AG09309 (cell line): ENCODE measurements at regions not wholly inside any gene's neighbourhood (a gene's known extent, or its start where the extent isn't known, plus 50 kb on each side); places are given as distances from the start of the nearest gene placed in this dataset.

ENCODE experiments used
- DNase-seq: peaks from one replicate; pipeline ENCODE4 v3.0.0-alpha.2; 2010; ENCODE audit warnings: low read depth
- H3K4me3 ChIP-seq: 2 replicates; pipeline ENCODE4 v1.5.1; 2011; ENCODE audit warnings: mild to moderate bottlenecking, low read depth, low read length, moderate library complexity; ENCODE audit not compliant: control insufficient read depth
- TF ChIP-seq, protein P1 (sequence below): IDR thresholded peaks from 2 replicates; pipeline ENCODE4 v1.5.1; 2011; ENCODE audit warnings: mild to moderate bottlenecking, low read depth, low read length, inconsistent platforms; ENCODE audit not compliant: insufficient read depth, control insufficient read depth; ENCODE audit errors: missing control alignments

DNA sequence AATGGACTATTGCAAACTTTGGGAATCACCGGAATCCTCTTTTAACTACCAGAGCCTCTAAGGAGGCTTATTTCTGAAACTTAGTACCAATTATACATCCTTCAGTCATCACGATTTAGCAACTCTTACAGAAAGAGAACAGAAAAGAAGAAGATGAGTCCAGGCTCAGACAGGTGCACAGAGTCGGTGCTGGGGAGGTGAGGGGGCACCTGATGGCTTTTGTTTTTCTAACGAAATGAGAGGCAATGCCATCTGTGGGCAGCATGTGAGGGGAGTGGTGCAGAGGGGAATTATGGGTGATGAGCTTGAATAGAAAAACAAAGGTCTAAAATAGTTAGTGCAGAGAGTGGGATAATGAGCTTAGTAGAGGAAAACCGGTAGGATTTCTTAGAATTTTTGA lies 522.6 kb downstream of the CMPK2 start:
- no peak for DNase-seq
- TF ChIP-seq, protein P1, sequence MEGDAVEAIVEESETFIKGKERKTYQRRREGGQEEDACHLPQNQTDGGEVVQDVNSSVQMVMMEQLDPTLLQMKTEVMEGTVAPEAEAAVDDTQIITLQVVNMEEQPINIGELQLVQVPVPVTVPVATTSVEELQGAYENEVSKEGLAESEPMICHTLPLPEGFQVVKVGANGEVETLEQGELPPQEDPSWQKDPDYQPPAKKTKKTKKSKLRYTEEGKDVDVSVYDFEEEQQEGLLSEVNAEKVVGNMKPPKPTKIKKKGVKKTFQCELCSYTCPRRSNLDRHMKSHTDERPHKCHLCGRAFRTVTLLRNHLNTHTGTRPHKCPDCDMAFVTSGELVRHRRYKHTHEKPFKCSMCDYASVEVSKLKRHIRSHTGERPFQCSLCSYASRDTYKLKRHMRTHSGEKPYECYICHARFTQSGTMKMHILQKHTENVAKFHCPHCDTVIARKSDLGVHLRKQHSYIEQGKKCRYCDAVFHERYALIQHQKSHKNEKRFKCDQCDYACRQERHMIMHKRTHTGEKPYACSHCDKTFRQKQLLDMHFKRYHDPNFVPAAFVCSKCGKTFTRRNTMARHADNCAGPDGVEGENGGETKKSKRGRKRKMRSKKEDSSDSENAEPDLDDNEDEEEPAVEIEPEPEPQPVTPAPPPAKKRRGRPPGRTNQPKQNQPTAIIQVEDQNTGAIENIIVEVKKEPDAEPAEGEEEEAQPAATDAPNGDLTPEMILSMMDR, result no peak

DNA sequence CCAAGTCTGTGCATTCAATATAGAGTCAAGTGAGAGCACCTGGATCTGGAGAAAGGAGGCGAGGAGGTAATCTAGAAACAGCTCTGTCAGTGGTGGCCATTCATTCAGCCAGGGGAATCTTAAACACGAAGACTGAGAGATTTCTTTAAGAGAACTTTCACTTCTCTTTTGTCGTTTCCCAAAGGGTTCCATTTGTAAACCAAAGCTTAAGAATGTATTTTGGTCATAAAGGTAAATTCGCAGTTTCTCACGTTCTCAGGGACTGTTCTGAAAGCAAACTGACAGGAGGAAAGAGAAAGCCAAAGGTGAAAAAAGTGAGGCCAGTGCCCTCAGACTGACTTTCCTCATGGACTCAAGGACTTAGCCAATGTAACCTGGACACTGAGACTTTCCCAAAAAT lies 513.5 kb downstream of the CMPK2 start:
- DNase-seq, result no peak
- TF ChIP-seq, protein P1, result no peak
- no peak overlapping the region for H3K4me3 ChIP-seq

More for the DNA sequence above, 522.6 kb downstream of the CMPK2 start:
- no peak overlapping the region for H3K4me3 ChIP-seq

DNA sequence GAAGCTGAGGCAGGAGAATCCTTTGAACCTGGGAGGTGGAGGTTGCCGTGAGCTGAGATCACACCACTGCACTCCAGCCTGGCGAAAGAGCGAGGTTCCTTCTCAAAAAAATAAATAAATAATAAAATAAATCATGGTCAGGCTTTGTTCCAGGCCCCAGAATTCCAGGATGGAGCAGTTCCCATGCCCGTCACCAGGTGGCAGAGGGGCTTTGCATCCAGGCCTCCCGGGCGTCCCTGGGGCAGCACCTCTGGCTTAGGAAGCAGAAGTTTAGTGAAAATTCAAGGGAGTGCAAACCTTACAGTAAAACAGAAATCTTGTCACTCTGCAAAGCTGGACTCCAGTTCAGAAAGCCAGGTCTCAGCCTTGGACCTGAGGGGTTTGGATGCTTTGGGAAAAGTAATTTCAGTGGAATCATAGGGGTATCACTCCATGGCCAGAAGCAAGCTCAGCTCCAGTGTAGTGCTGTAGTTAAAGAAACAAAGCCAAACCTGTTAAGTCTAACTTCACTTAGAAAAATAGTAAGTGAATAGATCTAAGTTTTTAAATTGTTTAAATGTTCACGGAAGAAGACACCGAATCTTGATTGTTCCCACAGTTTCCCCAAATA lies 512.7 kb downstream of the CMPK2 start:
- DNase-seq, result no peak
- TF ChIP-seq, protein P1, result peak; percentile 47
- H3K4me3 ChIP-seq, result no peak overlapping the region

DNA sequence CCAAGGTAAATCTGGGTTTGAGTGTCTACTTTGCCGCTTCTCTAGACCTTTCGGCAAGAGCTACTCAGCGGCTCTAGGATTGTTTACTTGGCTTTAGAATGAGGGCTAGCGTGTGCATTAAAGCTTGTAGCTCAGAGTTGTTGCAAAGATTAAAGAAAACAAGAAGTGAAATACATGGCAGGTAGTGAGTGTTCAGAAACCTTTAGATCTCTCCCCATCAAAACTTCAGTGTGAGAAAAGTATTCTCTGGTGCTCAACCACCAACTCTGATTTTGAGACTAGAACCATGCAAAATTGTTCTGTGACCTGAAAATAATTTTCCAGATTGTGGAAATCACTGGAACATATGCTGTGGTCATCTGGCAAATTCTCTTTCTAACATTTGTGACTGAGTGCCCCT lies 512.0 kb downstream of the CMPK2 start:
- no peak for DNase-seq
- H3K4me3 ChIP-seq, result no peak overlapping the region
- TF ChIP-seq, protein P1, result no peak

DNA sequence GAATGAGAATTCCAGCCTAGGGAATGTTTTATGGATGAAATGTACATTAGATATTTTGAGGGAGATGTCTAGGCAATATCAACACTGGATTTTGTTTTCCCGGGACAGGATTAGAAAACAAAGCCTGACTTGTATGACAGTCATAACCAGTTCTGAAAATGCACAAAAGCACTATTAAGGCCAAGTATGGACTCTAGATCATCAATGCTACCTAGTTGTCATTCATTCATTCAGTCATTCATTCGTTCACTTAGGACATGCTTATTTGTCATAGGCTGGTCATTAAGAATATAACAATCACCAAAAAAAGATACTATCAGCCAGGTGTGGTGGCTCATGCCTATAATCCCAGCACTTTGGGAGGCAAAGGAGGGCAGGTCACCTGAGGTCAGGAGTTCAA lies 511.2 kb downstream of the CMPK2 start:
- DNase-seq, result no peak
- TF ChIP-seq, protein P1, result no peak

DNA sequence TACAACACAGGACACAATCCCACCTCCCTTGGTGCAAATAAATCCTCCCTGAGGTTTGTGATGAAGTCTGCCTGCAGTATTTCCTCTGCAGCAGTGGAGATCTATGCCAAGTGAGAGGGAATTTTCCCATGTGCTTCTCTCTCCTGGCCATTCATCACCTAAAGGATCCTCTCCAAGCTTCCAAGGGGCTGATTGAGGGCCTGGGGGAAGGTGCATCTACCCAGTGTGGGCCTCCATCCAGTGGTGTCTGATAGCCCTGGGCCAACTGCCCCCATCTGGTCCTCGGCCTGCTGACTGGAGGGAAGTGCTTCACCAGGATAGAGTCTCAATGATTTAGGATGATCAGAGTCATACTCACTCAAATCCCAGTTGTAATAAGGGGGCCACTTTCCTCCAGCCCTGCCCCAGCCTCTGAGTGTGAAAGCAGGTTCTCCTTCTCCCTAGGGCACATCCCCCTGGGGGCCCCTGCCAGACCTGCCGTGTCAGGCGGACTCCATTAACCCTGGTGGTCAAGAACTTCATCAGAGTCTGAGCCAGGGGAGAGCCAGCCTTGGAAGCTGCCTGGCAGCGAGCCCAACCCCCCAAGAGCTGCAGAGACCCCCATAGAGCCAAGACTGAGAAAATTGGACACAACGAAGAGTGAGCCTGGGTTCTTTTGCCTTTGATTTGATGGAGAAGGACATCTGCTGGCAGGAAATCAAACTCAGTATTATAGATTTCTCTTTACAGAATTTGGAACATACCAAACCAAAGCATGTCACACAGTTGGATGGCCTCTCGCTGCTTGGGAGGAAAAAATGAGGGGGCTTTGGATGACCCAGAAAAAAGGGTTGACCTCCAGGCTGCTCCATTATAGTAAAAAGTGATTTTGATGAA lies 509.6 kb downstream of the CMPK2 start:
- H3K4me3 ChIP-seq, result no peak overlapping the region
- no peak for DNase-seq
- TF ChIP-seq, protein P1, result no peak

More for the DNA sequence above, 511.2 kb downstream of the CMPK2 start:
- no peak overlapping the region for H3K4me3 ChIP-seq

DNA sequence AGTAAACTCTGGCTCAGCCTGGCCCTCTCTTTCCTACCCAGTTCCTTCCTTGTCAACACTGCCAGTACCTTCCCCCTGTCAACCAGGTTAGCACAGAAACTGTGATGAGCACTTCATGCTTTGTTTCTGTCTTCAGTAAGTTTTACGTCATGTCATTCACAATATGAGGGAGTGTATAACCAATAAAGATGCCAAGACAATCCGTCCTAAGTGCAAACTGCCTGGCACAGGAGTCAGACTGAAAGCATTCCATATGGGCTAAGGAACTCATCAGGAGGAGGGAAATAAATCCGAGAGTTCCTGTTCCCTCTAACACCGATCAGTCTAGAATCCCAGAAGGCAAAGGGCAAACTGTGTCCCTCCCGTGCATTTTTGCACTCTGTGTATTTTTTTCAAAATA lies 507.2 kb downstream of the CMPK2 start:
- DNase-seq, result no peak
- TF ChIP-seq, protein P1, result no peak
- H3K4me3 ChIP-seq, result no peak overlapping the region
